NCI-H1417 (cell line): ENCODE measurements at regions not wholly inside any gene's neighbourhood (a gene's known extent, or its start where the extent isn't known, plus 50 kb on each side); places are given as distances from the start of the nearest gene placed in this dataset.
"Not testable (repeated sequence)": the region's sequence is repeated elsewhere in the genome, so short reads cannot be mapped to it uniquely, and the experiment has no call there.

ENCODE experiments used
- DNase-seq, 3 experiments: peaks; one replicate each; lab custom pipeline; 2025; lab: John Stamatoyannopoulos, UW

DNA sequence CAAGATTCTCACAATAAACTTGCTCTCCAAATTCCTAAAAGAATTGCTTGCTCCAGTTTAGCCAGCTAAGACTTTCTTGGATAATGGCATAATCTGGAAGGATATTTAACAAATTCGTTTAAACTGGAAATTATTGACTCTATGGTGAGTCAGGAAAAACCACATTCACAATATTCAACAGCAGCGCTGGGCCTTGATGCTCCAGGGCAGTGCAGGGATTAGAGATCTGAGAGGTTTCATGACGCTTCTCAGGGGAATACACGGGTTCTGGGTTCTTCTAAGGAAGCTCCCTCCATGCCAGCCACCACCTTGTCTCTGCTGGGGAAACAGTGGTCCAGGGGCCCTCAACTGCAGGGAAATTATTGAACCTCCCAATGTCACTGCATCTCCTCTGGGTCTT is 123.3 kb upstream of the FAM20C start:
- DNase-seq: not testable (repeated sequence)

DNA sequence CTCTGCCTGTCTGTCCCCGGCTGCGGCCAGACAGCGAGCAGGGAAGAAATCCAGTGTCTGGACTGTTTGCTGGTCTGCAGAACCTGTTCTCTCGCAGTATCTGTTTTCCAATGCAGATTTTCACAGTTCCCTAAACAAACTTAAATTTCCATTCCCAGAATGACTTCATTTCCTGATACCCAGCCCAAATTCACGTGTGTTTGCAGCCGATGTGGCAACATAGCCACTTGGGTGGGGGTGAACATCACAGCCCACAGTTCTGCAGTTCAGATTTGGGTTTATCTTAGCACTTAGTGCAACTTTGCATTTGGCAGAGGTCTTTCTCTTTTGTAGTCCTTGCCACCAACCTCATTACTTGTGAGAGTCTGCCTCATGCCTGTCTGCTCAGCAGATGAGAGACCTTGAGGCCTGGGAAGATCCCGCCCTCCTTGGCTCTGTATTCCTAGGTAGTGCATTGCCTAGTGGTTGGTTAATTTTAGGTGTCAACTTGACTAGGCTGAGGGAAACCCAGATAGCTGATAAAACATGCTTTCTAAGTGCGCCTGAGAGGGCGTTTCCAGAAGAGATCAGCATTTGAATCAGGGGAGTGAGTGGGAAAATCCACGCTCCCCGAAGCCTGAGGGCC is 122.8 kb upstream of the FAM20C start:
- DNase-seq: not testable (repeated sequence)

DNA sequence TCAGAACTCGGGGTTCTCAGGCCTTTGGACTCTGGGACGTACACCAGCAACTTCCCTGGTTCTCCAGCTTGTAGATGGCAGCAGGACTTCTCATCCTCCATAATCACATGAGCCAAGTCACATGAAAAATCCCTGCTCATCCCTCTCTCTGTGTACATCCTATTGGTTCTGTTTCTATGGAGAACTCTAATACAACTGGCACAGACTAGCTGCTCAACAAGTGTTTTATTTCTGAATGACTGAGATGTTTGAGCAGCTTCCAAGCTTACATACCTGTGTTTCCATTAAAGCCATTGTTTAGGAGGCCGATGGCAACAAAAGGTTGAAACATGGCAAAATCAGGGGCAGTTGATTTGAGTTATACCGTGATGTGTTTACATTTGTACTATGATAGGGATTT is 122.2 kb upstream of the FAM20C start:
- DNase-seq: not testable (repeated sequence)

DNA sequence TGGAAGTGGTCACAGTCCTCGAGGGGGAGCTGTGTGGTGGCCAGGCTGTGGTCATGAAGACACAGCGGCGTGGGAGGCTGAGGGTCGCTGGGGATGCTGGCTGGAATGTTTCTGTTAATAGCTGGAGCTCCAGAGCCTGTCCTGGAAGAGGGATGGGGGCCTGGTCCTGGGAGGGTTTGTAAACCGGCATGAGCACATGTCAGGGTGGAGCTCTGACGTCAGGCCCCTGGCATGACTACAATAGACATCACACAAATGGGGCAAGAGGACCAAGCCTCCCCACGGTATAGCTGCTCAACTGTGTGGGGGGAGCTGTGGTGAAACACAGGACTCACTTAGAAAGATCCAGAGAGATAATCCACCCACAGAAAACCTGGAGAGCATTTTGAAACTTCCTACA is 121.4 kb upstream of the FAM20C start:
- DNase-seq: not testable (repeated sequence)

DNA sequence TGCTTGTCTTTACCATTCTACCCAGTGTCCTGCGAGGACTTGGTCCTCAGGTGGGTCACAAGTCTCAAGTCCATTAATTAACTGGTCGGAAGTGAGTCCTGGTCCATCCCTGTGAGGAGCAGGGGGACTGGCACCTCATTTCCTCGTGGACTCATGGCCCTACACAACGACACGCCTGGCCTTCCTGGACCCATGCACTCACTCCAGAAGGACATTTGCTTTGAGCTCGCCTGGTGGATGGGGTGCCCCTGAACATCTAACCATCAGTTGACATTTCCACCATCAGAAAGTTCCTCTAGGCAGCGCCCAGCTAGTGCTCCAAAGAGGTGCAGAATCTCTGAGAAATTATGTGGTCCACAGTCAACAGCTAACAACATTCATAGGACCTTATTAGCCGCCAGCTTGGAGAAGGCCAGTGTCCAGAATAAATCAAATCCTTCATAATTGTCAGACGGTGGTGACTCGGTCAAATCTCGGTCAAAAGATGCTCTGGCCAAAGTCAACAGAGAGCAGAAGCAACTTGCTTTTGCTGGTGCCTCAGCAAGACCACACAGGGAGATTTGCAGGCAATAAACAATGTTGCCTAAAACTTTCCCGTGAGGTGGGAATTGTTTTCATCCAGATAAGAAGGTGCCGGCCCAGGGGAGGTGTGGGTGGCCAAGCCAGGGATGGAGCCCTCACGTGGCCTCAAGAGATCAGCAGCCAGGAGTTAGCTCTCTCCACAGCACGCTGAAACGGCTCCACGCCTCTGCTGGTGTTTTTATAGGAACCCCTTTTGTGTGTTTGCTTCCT is 119.9 kb upstream of the FAM20C start:
- not testable (repeated sequence) for DNase-seq

DNA sequence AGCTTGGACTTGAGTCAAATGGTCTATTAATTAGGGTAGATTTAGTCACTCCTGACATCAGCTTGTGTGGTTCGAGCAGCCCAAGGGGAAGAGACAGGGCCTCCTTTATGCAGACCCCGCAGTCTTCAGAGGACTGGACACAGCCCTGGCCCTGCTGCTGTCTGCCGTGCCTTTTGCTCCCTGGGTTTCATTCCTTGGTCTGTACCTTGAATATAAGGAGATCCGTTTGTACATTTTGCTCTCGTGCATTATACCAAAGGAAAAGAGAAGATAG is 119.4 kb upstream of the FAM20C start:
- not testable (repeated sequence) for DNase-seq

DNA sequence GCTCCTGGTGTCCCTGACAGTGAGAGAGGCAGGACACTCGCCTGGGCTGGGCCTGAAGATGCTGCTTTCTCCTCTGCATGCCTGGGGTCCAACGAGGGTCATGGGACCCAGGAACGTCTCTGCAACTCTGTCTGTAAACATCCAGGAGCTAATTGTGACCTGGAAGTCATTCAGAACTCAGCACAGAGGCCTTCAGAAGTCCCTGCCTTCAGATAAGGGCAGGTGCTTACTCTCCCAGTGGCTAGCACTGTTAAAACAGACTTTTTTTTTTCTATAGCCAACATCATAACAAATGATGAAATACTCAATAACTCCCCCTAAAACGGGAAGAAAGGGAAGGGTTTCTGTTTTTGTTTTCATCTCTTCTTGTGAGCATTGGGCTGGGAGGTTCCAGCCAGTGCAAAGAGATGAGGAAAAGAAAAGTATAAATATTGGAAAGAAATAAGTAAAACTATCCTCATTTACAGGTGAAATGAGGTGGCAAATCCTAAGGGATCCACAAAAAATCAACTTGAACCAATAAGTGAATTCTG is 118.3 kb upstream of the FAM20C start:
- not testable (repeated sequence) for DNase-seq

DNA sequence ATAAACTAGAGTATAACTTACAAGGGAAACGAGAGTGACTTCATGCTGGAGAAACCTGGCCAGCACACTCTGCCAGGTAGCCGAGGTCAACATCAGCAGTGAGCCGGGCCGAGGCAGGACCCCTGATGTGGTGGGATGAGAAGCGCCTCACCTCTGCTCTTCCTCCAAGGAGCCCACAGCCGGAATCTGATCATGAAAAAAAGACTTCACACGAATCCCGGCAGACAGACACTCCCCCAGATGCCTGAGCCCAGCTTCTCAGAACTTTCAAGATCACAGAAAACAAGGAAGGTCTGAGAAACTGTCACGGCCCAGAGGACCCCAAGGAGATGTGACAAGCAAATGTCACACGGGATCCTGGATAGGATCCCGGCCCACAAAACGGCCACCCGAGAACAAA is 116.9 kb upstream of the FAM20C start:
- DNase-seq: not testable (repeated sequence)

DNA sequence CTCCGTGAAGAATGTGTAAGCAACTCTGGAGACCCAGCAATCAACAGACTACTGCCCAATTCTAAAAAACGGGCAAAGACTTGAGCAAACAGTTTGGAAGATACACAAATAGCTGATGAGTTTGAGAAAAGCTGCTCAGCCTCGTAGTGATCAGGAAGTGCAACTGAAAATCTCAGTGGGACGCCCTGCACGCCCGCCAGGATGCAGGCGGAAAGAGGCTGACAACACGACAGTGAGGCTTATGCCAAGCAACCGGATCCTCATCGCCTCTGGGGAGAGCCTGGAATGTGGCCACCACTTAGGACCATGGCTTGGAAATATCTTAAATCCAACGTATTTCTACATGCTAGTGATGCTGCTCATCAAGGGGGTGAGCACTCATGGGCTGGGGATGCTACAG is 116.2 kb upstream of the FAM20C start:
- DNase-seq: not testable (repeated sequence)

DNA sequence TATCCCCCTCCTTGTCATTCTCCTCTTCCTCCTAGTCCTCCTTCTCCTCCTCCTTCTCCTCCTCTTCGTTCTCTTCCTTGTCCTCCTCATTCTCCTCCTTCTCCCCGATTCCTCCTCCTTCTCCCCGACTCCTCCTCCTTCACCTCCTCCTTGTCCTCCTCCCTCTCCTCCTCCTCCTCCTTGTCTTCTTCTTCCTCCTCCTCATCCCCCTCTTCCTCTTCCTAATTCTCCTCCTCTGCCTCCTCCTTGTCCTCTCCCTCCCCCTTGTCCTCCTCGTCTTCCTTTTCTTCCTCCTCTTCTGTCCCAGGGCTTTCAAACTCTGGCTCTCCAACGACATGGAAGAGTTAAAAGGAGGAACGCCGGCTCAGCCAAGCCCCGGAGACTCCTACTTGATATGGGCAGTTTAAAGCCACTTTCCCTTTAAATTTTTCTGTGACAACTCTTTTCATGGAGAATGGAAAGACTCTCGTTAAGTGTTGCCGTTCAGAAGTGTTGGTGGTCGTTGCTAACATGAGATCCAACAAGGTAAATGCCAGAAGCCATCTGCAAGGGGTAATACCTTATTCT is 115.5 kb upstream of the FAM20C start:
- DNase-seq: not testable (repeated sequence)

DNA sequence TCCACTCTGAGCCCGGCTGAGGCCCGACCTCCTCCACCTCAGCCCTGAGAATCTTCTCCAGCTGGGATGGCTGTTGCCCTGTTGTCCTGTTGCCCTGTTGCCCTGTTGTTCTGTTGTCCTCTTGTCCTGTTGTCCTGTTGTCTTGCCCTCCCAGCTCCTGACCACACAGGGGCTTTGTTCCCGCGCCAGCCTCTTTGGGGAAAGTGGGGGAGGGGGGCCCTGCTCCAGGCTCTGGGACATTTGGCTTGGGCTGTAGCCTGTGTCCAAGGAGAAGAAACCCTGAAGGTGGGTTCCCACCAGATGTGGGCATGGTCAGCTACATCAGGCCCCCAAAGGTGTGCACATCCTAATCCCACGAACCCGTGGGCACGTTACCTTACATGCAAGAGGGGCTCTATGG is 113.5 kb upstream of the FAM20C start:
- not testable (repeated sequence) for DNase-seq

DNA sequence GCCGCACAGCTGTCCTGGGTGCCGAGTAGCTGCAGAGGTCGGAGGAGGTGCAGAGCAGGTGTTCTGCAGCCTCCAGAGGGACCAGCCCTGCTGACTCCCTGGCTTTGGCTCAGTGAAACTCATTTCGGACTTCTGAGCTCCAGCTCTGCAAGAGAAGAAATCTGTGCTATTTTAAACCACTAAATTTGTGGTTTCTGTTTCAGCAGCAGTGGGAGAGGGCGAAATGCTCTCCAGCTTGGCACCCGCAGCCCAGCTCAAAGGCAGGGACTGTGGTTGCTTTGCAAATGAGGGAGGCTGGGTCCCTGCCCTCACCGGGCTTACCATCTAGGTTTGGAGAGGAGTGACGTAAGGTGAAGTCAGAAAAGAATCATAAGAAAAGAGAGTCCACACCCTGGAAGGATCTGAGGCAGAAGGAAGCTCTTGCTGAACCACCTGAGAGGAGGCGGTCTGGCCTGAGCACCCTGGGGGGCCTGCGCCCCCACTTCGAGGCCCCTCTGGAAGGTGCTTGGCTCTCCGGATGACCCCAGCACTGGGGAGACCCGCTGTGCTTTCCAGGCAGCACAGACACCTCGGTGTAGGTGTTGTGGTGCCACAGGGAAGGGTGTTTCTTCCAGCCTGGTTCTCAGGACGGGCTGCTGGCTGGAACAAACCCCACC is 112.8 kb upstream of the FAM20C start:
- DNase-seq: not testable (repeated sequence)

DNA sequence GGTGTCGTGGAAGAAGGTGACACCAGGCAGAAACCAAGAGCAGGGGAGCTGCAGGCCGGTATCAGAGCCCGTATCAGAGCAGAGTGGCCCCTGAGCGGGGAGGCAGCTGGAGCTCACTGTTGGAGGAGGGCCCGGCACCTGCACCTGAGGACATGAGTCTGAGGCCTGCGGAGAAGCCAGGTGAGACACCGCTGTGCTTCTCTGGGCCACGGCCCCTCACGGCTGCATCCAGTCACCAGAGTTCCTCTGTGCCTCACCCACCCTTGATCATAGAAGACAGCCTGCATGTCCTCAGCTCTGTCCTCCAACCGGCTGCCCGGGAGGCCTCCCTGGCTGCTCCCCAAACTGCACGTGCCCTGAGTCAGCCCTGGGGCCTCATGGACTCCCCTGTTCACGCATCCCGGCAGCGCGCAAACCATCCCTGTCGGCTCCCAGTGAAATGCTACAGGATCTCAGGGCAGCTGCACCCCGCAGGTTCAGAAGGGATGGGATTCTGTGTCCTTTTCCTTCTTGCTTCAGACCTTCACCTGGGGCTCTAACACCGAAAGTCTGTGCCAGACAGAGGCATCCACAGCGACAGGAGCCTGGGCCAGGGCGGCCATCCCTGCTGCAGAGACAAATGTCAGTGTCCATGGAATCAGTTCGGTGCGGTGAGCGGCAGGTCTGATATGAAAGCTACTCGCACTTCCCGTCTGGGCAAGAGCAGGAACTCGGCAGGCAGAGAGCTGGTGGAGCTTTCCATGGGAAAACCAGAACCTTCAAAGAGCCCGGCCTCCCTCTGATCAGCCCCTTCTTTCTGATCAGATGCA is 111.9 kb upstream of the FAM20C start:
- DNase-seq: no peak

DNA sequence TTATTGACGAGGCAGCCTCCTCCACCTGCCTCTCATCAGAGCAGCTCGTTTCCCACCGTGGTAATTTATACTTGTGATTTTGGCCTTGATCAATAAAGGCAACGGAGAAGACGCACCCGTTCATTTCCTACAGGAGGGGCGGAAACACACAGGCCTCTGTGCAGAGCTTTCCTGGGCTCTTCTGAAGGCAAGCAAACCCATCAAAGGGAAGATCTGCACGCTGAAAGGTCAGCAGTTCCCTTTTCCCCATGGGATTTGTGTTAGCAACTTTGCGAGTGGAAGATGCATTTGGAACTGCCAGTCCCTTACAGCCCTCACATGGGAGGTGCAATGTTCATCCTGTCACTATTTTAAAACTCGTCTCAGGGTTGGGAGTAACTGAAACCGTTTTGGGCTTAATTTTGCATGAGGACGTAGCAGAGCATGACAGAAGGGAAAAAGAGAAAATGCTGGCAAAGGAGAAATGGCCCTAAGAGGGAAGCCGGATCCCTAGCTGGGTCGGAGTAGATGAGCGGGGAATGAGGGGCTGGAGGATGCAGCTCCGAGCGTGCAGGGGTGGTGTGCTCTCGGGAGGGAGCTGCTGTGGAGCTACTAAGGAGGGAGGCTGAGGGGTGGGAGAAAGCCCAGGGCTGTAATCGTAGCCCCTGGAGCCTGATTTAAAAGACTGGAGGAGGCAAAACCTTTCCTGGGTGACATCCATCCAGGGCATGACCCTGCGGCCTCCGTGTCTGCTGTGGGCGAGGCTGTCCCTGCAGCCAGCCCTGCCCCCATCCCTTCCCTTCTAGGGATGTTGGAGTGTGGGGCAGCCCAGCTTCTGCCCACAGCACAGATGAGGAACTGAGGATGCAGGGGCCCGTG is 111.1 kb upstream of the FAM20C start:
- no peak for DNase-seq

DNA sequence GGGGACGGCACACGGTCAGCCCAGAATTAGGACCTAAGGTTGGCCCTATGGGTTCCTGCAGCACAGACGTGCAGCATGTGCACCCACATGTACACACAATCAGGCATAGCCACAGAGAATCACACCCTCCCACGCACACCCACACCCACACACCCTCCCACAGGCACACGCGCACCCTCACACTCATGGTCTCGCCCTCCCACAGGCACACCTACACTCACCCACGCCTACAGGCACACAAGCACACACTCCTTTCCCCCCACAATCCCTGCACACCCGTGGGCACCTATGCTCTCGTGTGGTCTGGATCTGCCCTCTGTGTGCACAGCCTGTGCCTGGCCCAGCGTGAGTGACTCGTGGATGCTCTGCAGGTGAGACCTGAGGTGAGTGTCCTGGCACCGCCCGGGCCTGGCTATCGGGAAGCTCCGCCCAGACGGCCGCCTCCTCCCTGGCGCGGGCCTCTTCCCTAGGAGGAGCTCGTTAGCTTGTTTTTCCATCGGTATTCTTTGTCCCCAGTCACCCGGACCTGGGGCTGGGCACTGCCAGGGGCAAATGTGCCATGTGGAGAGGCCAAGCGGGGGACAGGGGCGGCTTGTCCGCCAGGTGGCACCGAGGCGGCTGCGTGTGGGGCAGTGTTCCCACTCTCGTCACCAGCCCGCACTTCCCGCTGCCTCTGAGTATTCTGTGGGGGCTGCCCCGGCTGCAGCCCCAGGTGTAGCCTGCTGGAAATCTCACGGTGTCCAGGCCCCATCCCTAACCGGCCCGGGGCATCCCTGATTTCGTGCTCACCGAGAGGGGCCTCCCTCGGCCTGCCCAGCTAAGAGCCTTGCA is 110.2 kb upstream of the FAM20C start:
- no peak for DNase-seq

DNA sequence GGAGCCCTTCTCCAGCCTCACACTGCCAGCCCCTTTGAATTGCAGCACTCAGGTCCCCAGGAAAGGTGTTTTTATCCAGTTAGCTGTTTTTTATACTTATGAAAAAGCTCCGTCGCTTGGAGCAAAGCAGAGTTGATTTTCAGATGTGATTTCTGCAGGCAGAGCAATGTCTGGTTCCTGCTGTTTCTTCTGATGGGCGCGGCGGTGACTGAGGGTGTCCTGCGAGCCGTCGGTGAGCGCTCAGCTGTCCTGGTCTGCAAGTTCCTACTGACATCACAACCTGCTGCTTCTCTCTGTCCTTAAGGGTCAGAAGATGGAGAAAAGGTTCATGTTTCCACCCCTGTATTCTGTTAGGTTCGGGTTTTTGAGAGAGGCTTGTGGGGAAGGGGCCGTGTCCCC is 109.6 kb upstream of the FAM20C start:
- no peak for DNase-seq

DNA sequence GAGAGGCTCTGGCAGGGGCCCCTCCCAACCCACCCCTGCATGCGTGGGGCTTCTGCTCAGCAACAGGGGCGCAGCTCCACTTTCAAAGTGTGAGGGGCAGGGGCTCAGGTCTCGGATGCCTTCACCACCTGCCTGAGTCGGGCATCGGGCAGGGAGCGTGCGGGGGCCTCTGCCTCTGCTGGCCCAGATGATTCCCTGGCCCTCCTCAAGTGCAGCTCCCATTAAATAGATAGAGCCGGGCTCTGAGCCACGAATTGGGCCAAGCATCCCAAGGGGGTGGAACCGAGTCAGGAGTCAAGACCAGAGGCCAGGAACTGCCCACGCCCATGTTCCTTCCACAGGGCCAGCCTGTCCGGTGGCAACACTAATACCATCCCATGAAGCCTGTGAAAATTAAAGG is 108.9 kb upstream of the FAM20C start:
- DNase-seq: no peak

DNA sequence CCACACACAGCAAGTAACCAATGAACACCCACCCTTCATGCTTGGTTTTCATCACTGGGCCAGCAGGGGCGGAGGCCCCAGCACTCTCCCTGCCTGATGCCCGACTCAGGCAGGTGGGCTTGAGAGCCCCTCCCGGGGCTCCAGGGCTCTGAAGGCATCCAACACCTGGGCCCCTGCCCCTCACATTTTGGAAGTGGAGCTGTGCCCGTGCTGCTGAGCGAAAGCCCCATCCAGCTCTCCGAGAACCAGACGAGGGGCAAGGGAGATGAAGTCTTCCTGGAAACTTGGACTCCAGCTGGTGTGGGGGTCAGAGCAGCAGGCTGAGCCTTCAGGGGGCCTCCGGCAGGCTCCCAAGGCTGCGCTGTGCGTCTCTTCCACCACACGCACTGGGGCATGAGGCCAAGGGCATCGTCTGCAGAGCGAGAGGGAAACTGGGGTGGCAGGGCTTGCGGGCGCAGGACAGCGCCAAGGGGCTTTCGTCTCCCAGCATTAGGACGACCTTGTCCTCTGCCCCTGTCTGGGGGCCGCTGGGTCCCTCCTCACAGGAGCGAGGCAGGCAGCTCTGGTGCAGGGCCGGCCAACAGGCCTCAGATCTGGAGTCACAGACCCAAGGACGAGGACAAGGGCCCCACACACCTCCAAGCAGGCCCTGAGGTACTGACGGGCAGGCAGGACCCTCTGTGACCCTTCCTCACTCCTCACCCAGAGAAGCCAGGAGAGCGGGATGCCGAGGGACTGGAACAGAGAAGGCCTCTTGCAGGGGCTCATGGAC is 108.3 kb upstream of the FAM20C start:
- DNase-seq: no peak

DNA sequence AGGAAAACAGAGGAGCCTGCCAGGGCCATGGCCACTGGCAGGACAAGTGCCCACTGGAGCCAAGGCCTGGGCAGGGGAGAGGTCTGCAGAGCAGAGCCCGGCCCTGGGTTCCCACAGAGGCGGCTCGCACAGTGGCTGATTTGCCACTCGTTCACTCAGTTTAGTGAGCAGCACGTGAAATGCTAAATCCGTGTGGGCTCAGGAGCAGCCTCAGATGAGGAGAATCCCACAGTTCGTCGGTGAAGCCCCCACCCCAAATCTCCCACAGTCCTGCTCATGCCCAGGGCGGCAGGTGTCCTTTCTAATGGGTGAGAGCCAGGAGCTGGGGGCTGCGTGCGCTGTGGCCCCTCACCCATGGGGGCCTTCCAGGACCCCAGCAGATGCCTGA is 107.7 kb upstream of the FAM20C start:
- no peak for DNase-seq
